GM19468 (cell line): ENCODE measurements at regions not wholly inside any gene's neighbourhood (a gene's known extent, or its start where the extent isn't known, plus 50 kb on each side); places are given as distances from the start of the nearest gene placed in this dataset.
"Not testable (repeated sequence)": the region's sequence is repeated elsewhere in the genome, so short reads cannot be mapped to it uniquely, and the experiment has no call there.

ENCODE experiments used
- ATAC-seq: cut with Tn5 transposase; IDR thresholded peaks from one replicate; pipeline ENCODE4 v1.9.1; 2021; ENCODE audit warnings: mild to moderate bottlenecking, moderate library complexity, moderate number of reproducible peaks; ENCODE audit not compliant: unreplicated experiment; ENCODE audit errors: extremely low read depth

- no peak for ATAC-seq
Observed at GRCh38 chr10:3976718-3977117, 191.7 kb upstream of the KLF6 start.

GRCh38 chr10:3976171-3976570 lies 191.2 kb upstream of the KLF6 start:
- no peak for ATAC-seq

GRCh38 chr10:3975016-3975415 lies 190.0 kb upstream of the KLF6 start:
- ATAC-seq: no peak

GRCh38 chr10:3972460-3973301 lies 187.7 kb upstream of the KLF6 start:
- no peak for ATAC-seq

- no peak for ATAC-seq
Observed at GRCh38 chr10:3971713-3972112, 186.7 kb upstream of the KLF6 start.

GRCh38 chr10:3969876-3970666 lies 185.1 kb upstream of the KLF6 start:
- no peak for ATAC-seq

GRCh38 chr10:3968727-3969126 lies 183.7 kb upstream of the KLF6 start:
- no peak for ATAC-seq

GRCh38 chr10:3964516-3964915 lies 179.5 kb upstream of the KLF6 start:
- ATAC-seq: no peak

GRCh38 chr10:3963191-3963673 lies 178.2 kb upstream of the KLF6 start:
- ATAC-seq: no peak

- ATAC-seq: peak; percentile 39
Observed at GRCh38 chr10:3961082-3961481, 176.1 kb upstream of the KLF6 start.

- no peak for ATAC-seq
Observed at GRCh38 chr10:3960496-3960895, 175.5 kb upstream of the KLF6 start.

GRCh38 chr10:3959370-3960325 lies 174.6 kb upstream of the KLF6 start:
- no peak for ATAC-seq

- ATAC-seq: no peak
Observed at GRCh38 chr10:3958472-3958996, 173.5 kb upstream of the KLF6 start.

GRCh38 chr10:3955955-3956617 lies 171.1 kb upstream of the KLF6 start:
- ATAC-seq: no peak

- no peak for ATAC-seq
Observed at GRCh38 chr10:3955493-3955892, 170.5 kb upstream of the KLF6 start.

- no peak for ATAC-seq
Observed at GRCh38 chr10:3954615-3955014, 169.6 kb upstream of the KLF6 start.

GRCh38 chr10:3954007-3954406 lies 169.0 kb upstream of the KLF6 start:
- ATAC-seq: not testable (repeated sequence)

- no peak for ATAC-seq
Observed at GRCh38 chr10:3951993-3952392, 167.0 kb upstream of the KLF6 start.

- ATAC-seq: no peak
Observed at GRCh38 chr10:3950676-3951275, 165.8 kb upstream of the KLF6 start.
